ENCODE measurements at regions not wholly inside any gene's neighbourhood (a gene's known extent, or its start where the extent isn't known, plus 50 kb on each side); places are given as distances from the start of the nearest gene placed in this dataset.

- TF ChIP-seq CTCF (conservative IDR thresholded peaks at IDR 0.05), result no peak
- H3K27ac ChIP-seq, result no peak overlapping the region
Measured at GRCh38 chr12:27873010-27873409, 93.0 kb upstream of the MANSC4 start.

- no peak overlapping the region for H3K27ac ChIP-seq
- TF ChIP-seq CTCF (conservative IDR thresholded peaks at IDR 0.05), result no peak
Measured at GRCh38 chr12:27871946-27872345, 91.9 kb upstream of the MANSC4 start.

GRCh38 chr12:27870939-27871338 is 90.9 kb upstream of the MANSC4 start:
- no peak for TF ChIP-seq CTCF (conservative IDR thresholded peaks at IDR 0.05)
- no peak overlapping the region for H3K27ac ChIP-seq

DNA sequence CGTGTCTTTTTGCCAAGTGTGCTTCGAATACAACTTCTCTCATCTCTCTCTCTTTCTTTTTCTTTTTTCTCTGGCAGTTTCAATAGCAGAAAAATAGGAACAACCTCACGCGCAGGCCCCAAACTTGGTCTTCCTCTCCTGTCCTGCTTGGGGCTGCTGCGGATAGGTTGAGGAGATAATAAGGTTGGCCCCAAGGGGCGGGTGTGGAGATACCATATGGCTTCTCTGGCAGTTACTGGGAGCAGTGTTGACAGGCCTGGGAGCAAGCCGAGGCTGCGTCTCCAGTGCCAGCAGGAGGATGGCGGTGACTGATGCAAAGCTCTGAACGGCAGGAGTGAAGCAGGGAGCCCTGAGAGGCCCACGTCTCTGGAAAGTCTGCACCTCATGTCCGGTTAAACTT is 89.5 kb upstream of the MANSC4 start:
- H3K27ac ChIP-seq, result no peak overlapping the region
- TF ChIP-seq CTCF (conservative IDR thresholded peaks at IDR 0.05), result no peak

GRCh38 chr12:27868139-27868538 is 88.1 kb upstream of the MANSC4 start:
- H3K27ac ChIP-seq, result no peak overlapping the region
- no peak for TF ChIP-seq CTCF (conservative IDR thresholded peaks at IDR 0.05)

- TF ChIP-seq CTCF (conservative IDR thresholded peaks at IDR 0.05), result no peak
- no peak overlapping the region for H3K27ac ChIP-seq
Measured at GRCh38 chr12:27866373-27867101, 86.5 kb upstream of the MANSC4 start.

- no peak overlapping the region for H3K27ac ChIP-seq
- no peak for TF ChIP-seq CTCF (conservative IDR thresholded peaks at IDR 0.05)
Measured at GRCh38 chr12:27865421-27865820, 85.4 kb upstream of the MANSC4 start.
